ENCODE measurements at regions not wholly inside any gene's neighbourhood (a gene's known extent, or its start where the extent isn't known, plus 50 kb on each side); places are given as distances from the start of the nearest gene placed in this dataset.

DNA sequence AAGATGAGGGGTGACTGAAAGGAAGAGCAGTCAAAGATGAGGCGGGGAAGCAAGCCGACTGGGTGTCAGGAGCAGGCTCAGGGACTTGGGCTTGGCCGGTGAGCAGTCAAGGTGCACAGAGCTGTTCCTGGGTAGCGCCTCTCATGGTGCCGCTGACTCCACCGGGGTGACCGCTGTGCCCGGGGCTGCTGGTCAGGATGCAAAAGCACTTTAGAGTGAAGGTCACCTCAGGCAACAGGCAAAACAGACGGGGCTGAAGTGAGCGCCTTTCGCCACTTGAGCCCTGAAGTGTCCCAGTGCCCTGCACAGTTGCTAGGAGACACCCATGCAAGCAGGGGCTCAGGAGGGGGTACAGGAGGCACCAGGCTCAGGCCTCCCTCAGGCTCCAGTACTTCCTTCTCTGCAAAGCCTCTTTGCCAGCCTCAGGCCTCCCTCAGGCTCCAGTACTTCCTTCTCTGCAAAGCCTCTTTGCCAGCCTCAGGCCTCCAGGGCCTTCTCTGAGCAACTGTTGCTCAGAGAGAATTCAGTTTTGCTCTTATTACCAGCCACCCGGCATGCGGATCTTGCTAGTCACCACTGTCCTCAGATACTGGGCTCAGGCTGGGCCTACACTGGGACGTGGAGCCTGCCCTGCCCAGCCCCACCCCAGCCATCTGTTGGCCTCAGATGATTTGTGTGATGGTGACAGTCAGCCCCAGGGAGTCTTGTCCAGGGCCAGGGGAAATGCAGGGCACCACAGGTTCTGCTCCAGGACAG is 99.7 kb upstream of the IRF2BP2 start:
- no peak for TF ChIP-seq POLR2A (IDR thresholded peaks at IDR 0.05; ENCODE audit: low read depth, low read length)
- TF ChIP-seq POLR2AphosphoS5 (IDR thresholded peaks at IDR 0.05; ENCODE audit: low read depth, low read length): no peak
- TF ChIP-seq TAF1 (IDR thresholded peaks at IDR 0.05; ENCODE audit: borderline replicate concordance, low read depth, low read length): no peak
